GM19455 (cell line): ENCODE measurements at regions not wholly inside any gene's neighbourhood (a gene's known extent, or its start where the extent isn't known, plus 50 kb on each side); places are given as distances from the start of the nearest gene placed in this dataset.

Experiments
- ATAC-seq: cut with Tn5 transposase; IDR thresholded peaks from one replicate; pipeline ENCODE4 v1.9.1; 2021; ENCODE audit not compliant: unreplicated experiment

DNA sequence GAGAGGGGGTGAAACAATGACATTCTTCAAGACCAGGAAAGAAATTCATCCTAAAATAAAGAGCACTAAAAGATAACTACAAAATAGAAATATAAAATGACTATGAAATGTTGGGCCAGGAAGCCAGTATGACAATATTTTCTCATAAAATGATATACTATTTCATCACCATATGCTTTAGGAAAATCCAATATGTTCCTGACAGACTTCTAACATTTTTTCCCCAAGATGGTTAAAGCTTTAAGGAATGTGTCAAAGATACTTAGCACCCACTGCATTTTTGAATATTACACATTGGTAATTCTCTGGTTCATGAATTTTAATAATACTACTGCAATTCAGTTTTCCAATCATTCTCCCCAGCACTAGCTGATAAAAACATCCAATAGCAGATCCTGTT lies 87.7 kb upstream of the PLEKHG7 start:
- no peak for ATAC-seq

DNA sequence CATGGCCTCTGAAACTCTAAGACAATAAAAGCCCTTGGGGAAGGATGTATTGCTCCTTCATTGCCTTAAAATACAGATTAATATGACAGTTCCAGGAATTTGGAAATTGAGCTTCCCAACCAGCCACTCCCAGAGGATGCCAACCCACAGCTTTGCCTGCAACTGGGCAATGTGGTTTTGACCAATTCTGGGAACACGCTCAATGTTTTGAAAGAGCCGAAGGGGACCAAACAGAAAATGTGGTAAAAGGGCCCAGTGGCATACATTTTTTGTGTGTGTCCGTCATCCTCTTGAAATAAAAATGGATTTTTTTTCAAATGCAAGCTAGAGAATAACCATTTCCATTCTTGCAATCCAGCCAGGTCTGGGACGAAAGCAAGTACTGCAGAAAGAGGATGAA lies 88.3 kb upstream of the PLEKHG7 start:
- no peak for ATAC-seq

DNA sequence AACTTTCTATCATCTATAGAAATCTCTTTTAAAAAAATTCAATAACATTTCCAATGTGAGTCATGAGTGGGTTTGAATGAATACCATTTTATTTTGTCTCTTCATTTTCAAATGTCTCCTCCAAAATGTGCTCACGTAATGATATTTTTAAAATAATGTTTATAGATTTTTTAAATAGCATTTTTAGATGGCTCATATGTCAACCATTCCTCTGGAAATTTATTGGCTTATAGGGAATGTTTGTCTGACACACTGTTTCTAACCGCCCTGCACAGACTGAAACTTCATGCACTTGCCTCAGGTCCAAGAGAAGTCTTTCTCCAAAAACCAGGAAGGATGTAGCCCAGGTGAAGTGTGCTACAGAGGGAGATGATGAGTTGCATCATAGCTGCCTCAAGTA lies 88.8 kb upstream of the PLEKHG7 start:
- ATAC-seq: no peak

DNA sequence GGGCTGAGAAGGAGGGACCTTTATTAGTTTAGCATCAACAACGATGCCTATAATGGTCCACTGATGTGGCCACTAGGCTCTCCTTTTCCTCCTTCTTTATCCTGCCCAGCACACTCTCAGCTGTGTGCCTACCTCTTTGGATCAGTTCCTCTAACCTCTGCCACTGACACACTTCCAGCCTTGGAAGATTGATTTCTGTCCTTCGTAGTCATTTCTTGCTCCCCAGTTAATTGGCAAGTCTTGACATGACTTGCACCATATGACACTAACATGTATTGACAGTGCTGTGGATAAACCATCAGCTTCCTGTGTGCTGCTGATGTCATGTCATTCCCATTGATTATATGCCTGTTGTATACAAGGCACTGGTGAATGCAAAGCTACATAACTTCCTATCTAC lies 90.2 kb upstream of the PLEKHG7 start:
- ATAC-seq: no peak

DNA sequence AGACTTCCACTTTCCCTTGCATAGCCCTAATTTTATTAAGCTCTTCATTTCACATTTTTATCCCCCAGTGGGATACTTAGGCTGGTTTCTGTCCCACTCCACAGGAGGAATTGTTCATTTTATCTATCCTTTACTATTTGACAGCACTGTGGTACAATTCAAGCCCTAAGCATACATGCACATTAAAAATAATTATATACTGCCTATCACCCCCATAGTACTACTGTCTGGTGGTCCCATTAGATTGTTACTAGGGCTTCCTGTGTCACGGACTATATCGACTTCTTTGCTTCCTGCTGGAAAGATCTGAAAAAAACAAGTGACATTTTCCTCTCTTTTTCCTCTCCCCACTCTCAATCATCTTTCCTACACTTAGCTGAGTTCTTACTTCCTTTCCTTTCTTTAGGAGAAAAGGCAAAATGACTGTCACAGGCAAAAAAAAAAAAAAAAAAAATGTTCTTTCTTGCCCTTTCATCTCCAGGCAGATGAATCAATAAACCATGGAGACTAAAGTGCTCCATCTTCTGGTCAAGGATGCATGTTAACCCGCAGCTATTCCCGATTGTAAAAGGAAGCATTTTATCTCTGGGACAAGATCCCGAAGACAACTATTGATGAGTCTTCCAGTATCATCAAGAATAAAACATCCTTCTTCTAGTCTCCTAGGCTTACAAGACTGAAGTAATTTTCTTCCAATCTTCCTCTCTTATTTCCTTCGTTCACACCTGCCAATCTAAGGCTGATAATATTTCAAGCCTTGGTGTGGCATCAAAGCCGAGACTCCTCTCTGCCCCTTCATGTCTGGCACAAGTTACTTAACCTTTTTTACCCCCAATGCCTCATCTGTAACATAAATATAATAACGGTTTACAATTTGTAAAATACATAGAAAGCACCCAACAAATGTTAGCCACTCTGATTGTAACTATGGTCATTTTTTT lies 94.4 kb upstream of the PLEKHG7 start:
- ATAC-seq: no peak

DNA sequence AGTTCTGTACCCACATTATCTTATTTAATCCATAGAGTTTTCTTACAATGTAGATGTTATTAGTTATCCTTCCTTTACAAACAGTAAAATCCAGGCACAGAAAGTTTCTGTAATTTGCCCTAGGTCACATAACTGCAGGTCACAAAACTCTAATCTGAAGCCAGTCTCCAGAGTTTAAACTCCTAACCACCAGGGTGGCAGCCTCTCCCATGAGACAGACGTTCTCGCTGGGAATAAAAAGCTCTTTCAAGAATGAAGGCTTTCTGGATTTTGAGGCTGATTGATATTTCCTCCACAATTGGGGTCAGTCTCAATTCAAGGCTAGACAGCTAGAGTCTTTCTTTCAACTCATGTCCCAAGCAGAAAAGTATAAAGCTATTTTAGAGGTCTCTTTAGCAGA lies 95.8 kb upstream of the PLEKHG7 start:
- ATAC-seq: no peak

DNA sequence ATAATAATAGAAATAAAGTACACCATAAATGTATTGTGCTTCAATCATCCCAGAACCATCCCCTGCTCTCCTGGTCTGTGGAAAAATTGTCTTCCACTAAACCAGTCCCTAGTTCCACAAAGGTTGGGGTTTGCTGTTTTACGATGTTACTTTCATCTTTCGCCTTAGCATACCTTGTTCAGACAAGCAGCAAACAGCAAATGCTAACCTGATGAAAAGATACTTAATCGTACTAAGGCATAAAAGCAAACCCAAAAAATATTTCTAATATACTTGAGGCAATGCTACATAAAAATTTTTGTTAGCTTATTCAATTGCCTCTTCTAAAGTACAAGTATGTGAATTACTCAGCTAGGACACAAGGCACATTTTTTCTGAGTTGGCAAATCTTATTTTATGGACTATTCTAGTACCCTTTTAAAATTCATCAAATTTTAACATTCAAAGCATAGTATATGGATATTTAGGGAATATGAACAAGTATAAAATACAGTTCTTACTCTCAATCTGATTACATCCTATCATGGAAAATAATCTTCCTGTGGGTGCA lies 97.1 kb upstream of the PLEKHG7 start:
- no peak for ATAC-seq

DNA sequence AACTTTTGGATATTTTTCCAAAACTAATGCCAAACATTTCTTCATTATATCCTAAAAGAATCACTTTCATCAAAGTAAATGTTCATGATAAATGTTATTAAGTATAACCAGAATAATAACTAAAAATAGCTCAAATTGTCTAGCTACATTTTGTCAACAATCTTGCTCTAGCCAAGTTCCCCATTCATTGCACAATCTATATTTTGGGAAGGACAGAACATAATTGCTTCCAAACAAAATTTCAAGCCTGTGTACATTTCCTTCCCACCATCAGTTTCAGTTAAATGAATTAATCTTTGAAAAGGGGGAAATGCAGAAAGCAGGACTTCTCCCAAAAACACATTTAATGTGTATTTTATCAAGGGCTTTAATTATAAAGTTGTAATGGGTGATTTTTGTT lies 98.0 kb upstream of the PLEKHG7 start:
- ATAC-seq: no peak

DNA sequence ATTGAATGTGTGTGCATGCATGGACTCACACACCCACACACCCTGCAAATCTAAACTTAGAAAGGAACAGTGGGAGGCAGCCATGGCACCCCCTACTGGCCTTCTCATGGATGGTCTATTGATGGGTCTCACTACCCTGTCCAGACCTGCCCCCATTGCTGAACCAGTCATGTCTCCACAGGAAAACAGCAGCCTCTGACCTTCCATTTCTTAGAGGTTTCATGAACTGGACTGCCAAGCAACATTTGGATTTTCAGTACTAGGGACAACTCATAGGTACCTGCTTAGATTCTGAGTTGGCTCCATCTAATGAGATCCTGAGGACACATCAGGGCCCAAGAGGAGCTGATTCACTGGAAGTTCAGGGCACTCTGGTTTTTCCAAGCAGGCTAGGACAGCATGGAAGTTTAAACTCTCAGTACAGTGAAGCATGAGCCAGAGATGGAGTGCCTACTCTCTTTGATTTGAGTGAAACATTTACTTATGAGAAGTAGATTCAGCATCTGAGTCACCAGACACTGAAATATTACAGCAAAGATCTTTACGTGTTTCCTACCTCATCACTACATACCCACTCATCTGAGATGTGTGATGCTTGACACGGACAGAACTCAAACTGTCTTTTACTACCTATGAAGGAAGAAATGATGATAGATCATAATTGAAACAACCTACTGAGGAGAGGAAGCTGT lies 98.9 kb upstream of the PLEKHG7 start:
- ATAC-seq: no peak

DNA sequence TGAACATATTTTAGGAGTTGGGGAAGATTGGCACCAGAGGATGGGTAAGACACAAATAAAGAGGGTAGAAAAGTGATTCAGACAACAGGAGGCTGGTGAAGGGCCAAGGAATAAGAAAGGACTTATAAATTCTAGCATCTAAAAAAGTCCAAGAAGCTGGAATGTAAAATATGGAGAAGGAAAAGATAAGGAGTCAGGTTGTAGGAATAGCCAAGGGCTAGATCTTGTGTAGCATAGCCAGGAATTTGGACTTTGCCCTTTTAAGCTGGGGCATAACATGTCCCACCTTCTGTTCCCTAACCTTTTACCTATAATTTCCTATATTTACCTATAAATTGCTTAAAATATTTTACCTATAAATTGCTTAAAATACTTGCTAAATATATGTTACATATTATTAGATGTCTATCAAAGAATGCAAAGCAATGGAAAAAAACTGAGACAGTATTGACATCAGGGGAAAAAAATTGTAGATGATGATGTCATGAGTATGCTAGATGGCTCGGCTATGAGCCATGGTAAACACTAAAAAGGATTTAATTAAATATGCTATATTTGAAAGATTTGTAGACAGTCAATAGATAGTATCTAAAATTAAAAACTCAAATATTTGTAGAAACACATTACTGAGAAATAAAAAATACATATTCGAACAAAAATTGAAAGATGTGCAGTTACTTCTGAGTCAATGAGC lies 99.7 kb upstream of the PLEKHG7 start:
- no peak for ATAC-seq

DNA sequence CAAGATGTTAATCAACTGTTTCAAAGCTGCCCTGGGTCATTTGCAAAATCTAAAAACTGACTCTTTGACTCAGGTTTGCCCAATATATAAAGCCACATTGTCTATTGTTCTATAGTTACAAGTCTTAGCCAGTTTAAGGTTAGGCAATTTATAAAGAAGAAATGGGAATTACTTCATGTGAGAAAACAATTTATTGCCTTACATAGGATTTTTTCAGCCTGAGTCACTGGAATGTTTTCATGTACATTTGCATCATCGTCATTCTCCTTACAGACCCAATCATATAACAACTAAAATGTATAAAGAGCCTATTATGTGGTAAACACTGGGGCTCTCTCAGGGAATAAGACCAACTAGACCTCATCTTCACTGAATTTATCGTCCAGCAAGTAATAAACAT lies 100.3 kb upstream of the PLEKHG7 start:
- no peak for ATAC-seq

DNA sequence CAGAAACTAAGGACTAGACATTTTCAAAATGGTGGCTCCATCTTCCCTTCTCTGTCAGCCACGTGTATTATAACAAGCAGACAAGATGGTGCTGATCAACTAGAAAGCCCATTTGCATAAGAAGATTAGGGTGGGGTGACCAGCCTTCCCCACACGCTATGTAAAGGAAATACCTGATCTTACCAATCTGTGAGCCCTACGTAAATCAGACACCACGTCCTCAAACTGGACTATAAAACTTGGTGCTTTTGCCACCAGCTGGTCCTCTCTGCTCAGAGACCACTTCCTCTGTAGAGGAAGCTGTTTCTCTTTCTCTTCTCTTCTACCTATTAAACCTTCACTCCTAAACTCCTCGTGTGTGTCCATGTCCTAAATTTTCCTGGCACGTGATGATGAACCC lies 101.1 kb upstream of the PLEKHG7 start:
- no peak for ATAC-seq

DNA sequence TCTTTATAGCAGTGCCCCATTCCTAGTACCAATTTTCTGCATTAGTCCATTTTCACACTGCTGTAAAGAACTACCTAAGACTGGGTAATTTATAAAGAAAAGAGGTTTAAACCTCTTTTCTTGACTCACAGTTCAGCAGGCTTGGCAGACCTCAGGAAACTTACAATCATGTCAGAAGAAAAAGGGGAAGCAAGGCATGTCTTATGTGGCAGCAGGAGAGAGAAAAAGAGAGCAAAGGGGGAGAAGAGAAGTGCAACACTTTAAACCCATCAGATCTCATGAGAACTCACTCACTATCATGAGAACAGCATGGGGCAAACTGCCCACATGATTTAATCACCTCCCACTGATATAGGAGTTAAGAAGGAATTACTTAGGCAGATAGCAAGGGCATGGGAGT lies 101.6 kb upstream of the PLEKHG7 start:
- no peak for ATAC-seq

DNA sequence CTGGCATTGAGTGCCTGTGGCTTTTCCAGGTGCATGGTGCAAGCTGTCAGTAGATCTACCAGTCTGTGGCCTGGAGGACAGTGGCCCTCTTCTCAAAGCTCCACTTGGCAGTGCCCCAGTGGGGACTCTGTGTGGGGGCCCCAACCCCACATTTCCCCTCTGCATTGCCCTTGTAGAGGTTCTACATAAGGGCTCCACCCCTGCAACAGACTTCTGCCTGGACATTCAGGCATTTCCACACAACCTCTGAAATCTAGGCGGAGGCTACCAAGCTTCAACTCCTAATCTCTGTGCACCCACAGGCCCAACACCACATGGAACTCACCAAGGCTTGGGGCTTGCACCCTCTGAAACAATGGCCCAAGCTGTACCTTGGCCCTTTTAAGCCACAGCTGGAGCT lies 102.7 kb upstream of the PLEKHG7 start:
- ATAC-seq: no peak

DNA sequence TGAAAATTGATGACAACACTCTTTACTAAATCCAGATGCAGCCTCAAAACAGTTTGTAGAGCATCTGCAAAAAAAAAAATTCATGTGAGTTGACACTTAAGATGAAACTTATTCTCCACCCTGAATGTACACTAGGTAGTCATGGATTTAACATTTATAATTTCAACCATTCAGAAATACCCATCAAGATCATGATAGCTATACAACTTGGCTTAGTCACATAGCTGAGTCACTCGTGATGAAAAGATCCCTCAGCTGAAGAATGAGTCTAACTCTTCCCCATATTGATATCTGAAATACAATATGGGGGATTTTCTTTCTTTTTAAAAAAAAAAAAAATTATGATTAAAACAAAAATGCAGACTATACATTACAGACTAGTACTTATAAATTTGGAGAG lies 104.8 kb upstream of the PLEKHG7 start:
- ATAC-seq: no peak

DNA sequence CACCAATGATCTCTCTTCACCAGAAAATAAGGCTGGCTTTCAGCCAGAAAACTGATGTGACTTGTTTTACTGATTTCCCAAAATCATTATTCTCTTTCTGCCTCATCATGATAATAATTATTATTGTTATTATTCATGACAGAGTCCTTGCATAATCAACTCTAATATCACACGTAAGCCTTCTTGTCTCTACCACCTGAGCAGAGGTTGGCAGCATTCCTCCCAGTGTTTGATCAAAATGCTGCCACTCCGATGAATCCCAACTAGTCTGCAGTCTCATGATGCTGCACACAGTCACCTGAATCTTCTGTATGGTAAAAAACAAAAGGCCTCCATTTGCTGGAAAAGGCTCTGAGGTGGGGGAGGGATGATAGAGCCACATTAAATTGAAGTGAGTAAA lies 105.7 kb upstream of the PLEKHG7 start:
- no peak for ATAC-seq

DNA sequence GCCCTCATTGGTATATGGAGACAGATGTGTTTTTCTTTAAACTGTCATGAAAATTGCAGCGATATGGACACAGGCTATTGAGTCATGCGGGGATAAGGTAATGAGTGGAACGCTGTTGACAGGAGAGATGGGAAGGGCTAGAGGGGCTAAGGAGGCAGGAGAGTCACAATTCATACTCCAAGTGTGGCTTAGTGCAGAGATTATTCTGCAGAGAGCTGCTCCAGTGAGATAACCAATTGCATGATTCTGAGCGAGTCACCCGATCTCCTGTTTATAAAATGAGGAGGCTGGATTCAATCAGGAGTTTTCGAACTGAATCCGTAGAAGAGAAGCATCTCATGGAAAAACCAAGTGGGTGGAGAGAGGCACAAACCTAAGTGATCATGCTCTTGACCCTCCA lies 106.4 kb upstream of the PLEKHG7 start:
- no peak for ATAC-seq

DNA sequence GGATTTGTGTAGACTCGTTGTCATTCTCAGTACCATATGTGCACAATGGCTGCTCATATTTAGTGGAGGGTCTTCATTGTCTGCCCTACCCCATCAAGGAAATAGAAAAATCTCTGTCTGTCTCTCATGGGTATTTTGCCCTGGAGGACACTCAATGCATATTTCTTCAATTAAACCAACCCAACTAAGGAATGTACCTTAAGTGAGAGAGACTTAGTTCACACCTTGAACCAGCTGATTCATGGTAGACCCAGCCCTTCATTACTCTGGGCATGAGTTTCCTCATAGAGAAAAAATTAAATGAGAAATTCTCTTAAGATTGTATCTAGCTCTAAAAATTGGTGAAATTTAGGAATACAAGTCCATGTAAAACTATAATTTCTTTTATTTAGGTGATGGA lies 107.1 kb upstream of the PLEKHG7 start:
- ATAC-seq: no peak

DNA sequence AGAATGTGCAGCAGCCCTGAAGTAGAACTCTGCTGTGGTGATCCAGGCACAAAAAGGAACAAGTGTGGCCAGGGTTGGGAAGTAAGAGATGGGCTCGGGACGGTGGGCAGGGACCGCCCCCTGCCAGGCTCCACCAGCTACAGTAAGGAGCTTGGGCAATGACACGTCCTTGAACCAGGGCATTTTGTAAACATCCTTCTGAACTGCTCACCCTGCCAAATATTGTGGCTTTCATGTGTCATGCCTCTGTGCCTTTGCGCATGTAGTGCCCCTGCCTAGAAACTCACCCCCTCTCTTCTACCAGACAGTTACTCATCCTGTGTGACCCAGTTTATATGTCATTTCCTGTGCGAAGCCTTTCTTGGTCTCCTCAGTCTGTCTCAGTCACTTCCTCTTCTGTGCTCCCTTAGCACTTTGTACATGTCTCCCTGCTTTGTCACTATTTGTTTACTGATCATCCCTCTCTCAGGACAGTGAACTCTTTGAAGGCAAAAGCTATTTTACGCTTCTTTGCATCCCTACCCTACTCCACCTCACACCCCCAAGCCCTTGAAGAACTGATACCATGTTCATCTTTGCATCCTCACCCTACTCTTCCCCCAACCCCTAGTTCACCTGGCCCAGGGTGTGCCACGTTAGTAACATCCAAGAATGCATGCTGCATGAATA lies 108.9 kb upstream of the PLEKHG7 start:
- peak; percentile 100 for ATAC-seq

DNA sequence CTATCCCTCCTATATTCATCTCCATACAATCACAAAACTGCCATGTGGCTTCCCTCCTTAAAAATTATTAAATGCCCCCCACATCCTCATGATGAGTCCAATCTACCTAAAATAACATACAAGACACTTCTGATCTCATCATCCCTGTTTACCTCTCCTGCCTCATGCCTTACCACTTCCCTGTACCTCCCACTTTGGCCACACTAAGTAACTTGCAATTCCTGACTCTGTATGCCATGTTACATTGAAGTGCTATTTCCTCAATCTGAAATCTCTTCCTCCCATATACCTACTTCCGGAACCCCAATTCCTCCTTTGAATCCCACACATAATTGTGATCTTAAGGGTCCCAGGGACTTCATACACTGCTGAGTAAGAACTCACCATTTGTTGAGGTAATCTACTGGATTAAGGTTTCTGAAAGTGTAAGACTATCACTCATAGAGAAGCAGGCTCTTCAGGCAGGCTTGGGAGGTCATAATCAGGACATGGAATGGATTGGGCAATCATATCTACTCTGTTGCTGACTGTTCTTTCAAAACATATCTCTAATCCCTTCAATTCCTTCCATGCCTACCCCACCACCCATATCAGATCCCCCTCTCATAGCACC lies 117.6 kb upstream of the PLEKHG7 start:
- no peak for ATAC-seq

DNA sequence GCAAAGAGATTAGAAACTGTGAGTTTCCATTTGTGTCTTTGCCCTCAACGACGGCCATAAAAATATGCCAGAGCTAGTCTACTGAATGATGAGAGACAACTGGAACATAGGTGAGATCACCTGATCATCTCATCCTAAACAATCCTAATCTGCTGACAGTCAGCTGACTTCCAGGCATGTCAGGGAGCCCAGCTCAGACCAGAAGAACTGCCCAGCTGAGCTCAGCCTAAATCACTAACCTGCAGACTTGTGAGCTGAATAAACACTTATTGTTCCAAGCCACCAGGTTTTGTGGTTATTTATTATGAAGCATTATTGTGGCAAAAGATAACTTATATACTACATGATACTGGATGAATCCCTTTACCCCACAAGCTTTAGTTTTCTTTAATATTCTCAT lies 118.9 kb upstream of the PLEKHG7 start:
- ATAC-seq: no peak
